Hindlimb muscle (tissue), 1 donor: ENCODE measurements at regions not wholly inside any gene's neighbourhood (a gene's known extent, or its start where the extent isn't known, plus 50 kb on each side); places are given as distances from the start of the nearest gene placed in this dataset.
A peak's percentile ranks its signal among the peaks of the same experiment; 100 is the strongest.
"Not testable (repeated sequence)": the region's sequence is repeated elsewhere in the genome, so short reads cannot be mapped to it uniquely, and the experiment has no call there.

Experiments used
- DNase-seq: peaks from one replicate; pipeline ENCODE4 v3.0.0-alpha.2; 2013

DNA sequence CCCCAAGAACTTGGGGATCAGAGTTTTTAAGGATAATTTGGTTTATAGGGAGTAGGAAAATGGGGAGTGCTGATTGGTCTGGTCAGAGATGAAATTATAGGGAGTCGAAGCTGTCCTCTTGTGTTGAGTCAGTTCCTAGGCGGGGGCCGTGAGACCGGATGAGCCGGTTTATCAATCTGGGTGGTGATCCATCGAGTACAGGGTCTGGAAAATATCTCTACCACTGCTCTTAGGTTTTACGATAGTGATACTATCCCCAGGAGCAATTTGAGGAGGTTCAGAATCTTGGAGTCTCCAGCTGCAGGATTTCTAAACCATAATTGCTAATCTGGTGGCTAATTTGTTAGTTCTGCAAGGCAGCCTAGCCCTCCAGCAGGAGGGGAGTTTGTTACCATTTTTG lies 403.4 kb downstream of the CDH11 start:
- DNase-seq, result no peak

DNA sequence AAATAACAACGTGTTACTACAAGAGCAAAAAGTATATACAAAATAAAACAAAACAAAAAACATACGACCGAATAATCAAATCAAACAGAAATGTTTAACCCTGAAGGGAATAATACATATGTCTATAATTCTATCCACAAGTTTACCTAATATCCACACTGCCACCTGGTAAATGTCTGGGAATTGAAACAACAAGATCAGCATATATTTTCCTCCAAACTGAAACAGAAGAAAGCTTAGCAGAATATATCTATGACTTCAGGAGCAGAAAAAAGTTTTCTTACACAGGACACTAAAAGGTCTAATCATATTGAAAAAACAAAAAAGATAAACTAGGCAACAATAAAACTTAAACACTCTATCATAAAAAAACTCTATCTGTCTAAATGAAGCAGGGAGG lies 404.0 kb downstream of the CDH11 start:
- no peak for DNase-seq

- DNase-seq, result no peak
These were observed 406.2 kb downstream of the CDH11 start for GRCh38 chr16:64715624-64716023.

GRCh38 chr16:64712026-64712425 lies 409.8 kb downstream of the CDH11 start:
- peak; percentile 15 for DNase-seq

GRCh38 chr16:64711596-64711995 lies 410.3 kb downstream of the CDH11 start:
- no peak for DNase-seq

DNA sequence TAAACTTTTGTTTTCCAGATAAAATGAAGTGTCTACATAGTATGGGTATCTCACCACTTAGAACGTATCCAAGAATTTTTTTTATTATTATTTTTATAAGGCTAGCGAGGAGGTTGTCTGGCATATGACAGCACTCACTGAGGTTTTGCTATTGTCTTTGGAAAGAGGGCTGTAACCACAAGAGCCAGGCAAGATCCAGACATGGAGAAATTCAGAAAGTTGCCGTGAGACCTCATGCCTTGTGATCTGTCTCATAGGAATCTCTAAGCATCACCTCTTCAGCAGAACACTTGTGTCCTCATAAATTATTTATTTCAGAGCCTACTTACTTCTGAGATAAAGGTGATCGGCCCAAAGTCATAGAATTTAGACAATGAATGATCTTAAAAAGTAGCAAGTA lies 410.8 kb downstream of the CDH11 start:
- no peak for DNase-seq

GRCh38 chr16:64705443-64705842 lies 416.4 kb downstream of the CDH11 start:
- no peak for DNase-seq

DNA sequence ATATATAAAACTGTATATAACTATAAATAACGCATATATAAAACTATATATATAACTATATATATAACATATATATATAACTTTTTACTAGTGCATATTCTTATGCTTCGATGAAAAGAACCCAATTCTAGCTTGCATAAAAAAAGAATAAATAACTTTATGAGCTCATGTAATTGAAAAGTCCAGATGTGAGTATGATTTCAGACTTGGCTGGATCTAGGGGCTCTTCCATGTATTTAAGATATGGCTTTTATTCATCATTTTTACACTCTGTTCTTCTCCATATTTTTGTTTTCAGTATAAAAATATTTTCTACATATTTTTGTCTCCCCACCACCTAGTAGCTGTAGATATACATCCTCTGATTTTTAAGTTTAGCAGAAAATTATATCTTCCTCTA lies 417.5 kb downstream of the CDH11 start:
- peak; percentile 15 for DNase-seq

- DNase-seq, result no peak
These were observed 419.4 kb downstream of the CDH11 start for GRCh38 chr16:64702415-64702814.

DNA sequence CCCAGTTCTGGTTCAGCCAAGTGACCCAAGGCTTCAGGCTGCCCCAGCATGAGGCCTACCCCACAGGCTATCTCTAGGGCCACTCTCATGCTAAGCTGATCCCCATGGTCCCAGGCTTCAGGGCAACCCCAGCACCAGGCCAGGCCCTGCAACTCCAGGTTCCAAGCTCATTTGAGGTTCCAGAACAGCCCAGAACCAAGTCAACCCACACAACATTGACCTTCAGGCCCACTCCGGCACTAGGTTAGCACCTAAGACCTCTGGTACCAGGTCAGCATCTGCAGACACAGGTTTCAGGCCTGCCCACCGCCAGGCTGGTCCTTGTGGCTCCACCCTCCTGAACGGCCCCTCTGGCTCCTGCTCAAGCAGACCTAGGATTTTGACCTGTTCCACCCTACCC lies 421.2 kb downstream of the CDH11 start:
- no peak for DNase-seq

DNA sequence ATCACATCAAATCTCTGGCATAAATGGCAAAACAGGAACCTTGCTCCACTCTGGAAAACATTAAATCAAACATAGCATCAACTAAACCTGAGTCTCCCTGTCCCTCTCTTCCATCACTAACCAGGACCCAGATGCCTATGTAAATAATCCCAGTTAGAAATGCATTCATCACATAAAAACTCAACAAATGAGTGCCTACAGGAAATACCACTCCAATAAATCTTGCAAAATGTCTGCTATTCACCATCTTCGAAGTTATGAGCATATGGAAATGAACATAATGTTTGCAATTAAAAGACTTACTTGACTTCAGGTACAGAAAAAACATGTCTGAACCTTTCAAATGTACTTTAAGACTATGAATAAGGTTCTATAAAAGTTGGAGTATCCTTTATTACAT lies 425.0 kb downstream of the CDH11 start:
- DNase-seq, result no peak

DNA sequence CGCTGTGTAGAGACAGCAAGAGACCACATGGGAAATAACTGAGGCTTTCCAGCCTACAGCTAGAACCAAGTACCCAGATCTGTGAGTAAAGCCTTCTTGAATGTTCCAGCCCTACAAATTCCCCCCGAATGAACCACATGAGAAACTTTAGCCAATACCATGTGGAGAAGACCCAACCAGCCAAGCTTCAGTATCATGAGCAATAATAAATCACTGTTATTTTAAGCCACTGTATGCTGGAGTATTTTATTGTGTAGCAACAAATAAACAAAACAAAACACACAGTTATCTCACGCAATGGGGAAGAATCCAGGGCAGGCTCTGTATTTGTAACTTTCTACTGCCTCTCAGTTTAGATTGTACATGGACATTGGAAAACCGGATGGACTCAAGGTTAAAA lies 426.2 kb downstream of the CDH11 start:
- DNase-seq, result no peak

GRCh38 chr16:64693946-64694345 lies 427.9 kb downstream of the CDH11 start:
- no peak for DNase-seq

GRCh38 chr16:64687786-64688185 lies 434.1 kb downstream of the CDH11 start:
- no peak for DNase-seq

GRCh38 chr16:64687123-64687522 lies 434.7 kb downstream of the CDH11 start:
- DNase-seq, result no peak

- DNase-seq, result no peak
These were observed 441.7 kb downstream of the CDH11 start for GRCh38 chr16:64679976-64680690.

DNA sequence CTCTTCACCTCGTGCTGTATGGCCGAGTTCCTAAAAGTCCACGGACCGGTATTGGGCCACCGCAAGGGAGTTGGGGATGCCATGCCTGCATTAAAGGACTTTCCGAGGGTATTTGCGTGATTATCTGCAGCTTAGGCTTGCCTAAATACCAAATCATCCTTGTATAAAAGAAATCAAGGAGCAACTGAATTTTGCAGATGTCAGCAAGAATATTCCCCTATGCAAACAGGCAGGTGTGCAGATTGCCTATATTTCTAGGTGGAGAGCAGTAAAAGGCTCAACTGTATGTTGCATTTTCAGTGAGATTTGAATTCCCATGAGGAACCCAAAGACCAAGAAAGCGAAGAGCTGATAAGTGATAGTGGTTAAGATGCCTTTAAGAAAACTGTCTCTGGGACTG lies 452.3 kb downstream of the CDH11 start:
- no peak for DNase-seq

- no peak for DNase-seq
These were observed 454.5 kb downstream of the CDH11 start for GRCh38 chr16:64667334-64667877.

DNA sequence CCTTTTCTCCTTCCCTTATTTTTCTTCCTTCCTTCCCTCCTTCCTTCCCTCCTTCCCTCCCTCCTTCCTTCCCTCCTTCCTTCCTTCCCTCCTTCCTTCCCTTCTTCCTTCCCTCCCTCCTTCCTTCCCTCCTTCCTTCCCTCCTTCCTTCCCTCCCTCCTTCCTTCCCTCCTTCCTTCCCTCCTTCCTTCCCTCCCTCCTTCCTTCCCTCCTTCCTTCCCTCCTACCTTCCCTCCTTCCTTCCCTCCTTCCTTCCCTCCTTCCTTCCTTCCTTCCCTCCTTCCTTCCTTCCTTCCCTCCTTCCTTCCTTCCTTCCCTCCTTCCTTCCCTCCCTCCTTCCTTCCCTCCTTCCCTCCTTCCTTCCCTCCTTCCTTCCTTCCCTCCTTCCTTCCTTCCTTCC lies 459.6 kb downstream of the CDH11 start:
- DNase-seq, result not testable (repeated sequence)

DNA sequence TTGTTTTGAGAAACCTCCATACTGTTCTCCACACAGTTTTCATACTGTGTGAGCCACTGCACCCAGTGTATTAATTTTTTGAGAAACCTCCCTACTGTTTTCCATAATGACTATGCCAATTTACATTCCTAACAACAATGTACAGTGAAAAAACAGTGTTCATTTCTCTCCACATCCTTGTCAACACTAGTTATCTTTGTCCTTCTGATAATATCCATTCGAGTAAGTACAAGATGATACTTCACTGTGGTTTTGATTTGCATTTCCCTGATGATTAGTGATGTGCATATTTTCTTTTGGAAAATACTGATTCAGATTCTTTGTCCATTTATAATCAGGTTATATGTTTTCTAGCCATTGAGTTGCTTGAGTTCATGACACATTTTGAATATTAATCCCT lies 462.0 kb downstream of the CDH11 start:
- DNase-seq, result no peak

DNA sequence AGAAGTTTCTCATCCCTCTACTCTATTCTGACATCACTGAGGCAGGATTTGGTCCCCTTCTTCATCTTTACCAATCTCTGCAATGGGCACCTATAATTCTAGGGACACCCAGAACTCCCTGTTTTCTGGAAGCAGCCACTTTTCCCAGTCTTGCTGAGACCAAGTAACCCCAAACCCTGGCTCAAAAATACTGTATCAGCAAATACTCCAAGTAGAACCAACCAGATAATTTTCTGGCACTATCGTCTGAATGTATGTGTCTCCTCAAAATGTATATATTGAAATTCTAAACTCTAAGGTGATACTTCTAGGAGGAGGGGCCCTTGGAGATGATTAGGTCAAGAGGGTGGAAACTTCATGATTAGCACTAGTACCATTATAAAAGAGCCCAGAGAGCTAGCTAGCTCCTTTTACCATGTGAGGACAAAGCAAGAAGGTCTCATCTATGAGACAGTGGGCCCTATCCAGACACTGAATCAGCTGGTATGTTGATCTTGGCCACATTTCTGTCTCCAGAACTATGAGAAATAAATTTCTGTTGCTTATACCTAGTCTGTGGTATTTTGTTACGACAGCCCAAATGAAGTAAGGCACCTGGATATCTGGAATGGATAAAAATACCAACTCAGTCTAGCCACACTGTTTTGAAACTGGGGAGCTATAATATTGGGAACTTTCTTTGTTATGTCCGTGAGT lies 464.4 kb downstream of the CDH11 start:
- DNase-seq, result no peak

DNA sequence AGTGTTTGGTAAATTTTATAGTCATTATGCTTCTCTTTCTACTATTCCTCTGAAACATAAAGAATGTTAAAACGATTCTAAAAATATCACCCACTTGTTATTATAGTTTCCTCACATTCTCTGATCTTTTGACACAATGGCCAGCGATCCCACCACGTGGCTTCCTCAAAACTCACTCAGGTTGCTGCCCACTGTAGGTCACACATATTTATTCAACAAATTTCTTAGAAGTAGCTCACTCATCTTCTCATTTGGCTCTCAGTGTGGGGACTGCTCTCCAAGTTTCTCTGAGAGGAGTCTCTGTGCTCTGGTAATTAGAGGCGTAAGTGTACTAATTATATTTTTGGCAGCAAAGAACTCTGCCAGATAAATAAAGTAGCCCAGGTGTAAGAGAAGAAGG lies 465.4 kb downstream of the CDH11 start:
- DNase-seq, result no peak

GRCh38 chr16:64654178-64654577 lies 467.7 kb downstream of the CDH11 start:
- no peak for DNase-seq

- DNase-seq, result no peak
These were observed 473.6 kb downstream of the CDH11 start for GRCh38 chr16:64648282-64648681.
